ENCODE measurements at regions not wholly inside any gene's neighbourhood (a gene's known extent, or its start where the extent isn't known, plus 50 kb on each side); places are given as distances from the start of the nearest gene placed in this dataset.
A peak's percentile ranks its signal among the peaks of the same experiment; 100 is the strongest.

- DNase-seq = no peak
Observed at GRCh38 chr3:1552831-1553230, 460.0 kb downstream of the CNTN6 start.

GRCh38 chr3:1561427-1561826, 468.6 kb downstream of the CNTN6 start:
- no peak for DNase-seq

GRCh38 chr3:1571736-1572135, 478.9 kb downstream of the CNTN6 start:
- DNase-seq = no peak

- no peak for DNase-seq
Observed at GRCh38 chr3:1576047-1576446, 483.2 kb downstream of the CNTN6 start.

- peak; percentile 32 for DNase-seq
Observed at GRCh38 chr3:1578124-1578806, 485.4 kb downstream of the CNTN6 start.

GRCh38 chr3:1583044-1583443, 490.2 kb downstream of the CNTN6 start:
- DNase-seq = no peak

GRCh38 chr3:1587426-1587825, 494.6 kb downstream of the CNTN6 start:
- no peak for DNase-seq

GRCh38 chr3:1591327-1592028, 498.7 kb downstream of the CNTN6 start:
- DNase-seq = no peak

- DNase-seq = no peak
Observed at GRCh38 chr3:1594940-1595339, 502.1 kb downstream of the CNTN6 start.

- no peak for DNase-seq
Observed at GRCh38 chr3:1600206-1600605, 498.5 kb upstream of the CNTN4 start.

GRCh38 chr3:1600700-1601418, 497.8 kb upstream of the CNTN4 start:
- no peak for DNase-seq

- peak; percentile 67 for DNase-seq
Observed at GRCh38 chr3:1609416-1609815, 489.2 kb upstream of the CNTN4 start.

GRCh38 chr3:1611824-1612223, 486.8 kb upstream of the CNTN4 start:
- no peak for DNase-seq

GRCh38 chr3:1613962-1614361, 484.7 kb upstream of the CNTN4 start:
- no peak for DNase-seq

- DNase-seq = peak; percentile 2
Observed at GRCh38 chr3:1616744-1617143, 481.9 kb upstream of the CNTN4 start.

GRCh38 chr3:1623896-1624295, 474.8 kb upstream of the CNTN4 start:
- DNase-seq = no peak

- no peak for DNase-seq
Observed at GRCh38 chr3:1632128-1632527, 466.5 kb upstream of the CNTN4 start.

GRCh38 chr3:1661839-1662238, 436.8 kb upstream of the CNTN4 start:
- peak; percentile 18 for DNase-seq

- no peak for DNase-seq
Observed at GRCh38 chr3:1664266-1664665, 434.4 kb upstream of the CNTN4 start.

GRCh38 chr3:1666865-1667264, 431.8 kb upstream of the CNTN4 start:
- DNase-seq = no peak

GRCh38 chr3:1677576-1678156, 421.0 kb upstream of the CNTN4 start:
- DNase-seq = no peak

GRCh38 chr3:1692428-1692827, 406.2 kb upstream of the CNTN4 start:
- no peak for DNase-seq

- no peak for DNase-seq
Observed at GRCh38 chr3:1693145-1693544, 405.5 kb upstream of the CNTN4 start.

Data from fibroblast of skin of back (primary cell).